ENCODE measurements at regions not wholly inside any gene's neighbourhood (a gene's known extent, or its start where the extent isn't known, plus 50 kb on each side); places are given as distances from the start of the nearest gene placed in this dataset.
"Not testable (repeated sequence)": the region's sequence is repeated elsewhere in the genome, so short reads cannot be mapped to it uniquely, and the experiment has no call there.

DNA sequence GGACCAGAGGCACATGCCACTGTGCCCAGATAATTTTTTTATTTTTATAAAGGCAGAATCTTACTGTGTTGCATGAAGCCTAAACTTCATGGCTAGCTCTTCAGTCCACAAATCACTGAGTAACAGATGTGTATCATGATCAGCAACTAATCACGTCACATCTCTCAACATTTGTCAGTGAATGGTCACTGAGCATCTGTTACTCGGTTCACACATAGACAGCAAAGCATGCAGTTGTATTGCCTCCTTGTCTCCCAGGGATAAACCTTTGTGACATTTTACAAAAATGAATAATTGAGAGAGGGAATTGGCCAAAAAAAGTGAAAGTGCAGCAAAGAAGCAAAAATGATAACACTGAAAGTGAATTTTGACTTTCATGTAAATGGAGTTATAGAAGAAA lies 85.9 kb upstream of the BTG1 start:
- DNase-seq (ENCODE audit: low spot score) = not testable (repeated sequence)

DNA sequence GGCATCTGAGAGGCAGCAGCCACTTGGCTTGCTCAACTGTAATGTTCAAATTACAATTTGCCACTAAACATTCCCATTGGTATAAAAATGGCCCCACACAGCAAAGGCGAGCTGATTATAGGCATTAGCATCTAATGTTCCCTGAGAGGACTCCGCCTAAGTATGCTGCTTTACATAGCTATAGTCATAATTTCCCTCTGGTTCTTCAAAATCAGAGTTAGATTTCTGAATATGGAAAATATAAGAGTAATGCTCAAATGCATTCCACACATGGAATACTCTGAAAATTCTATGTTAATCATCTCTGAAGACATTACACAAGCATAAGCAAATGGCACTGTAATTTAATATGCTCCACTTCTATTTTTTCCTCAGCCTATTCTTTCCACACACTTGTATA lies 83.7 kb upstream of the BTG1 start:
- no peak for DNase-seq (ENCODE audit: low spot score)

DNA sequence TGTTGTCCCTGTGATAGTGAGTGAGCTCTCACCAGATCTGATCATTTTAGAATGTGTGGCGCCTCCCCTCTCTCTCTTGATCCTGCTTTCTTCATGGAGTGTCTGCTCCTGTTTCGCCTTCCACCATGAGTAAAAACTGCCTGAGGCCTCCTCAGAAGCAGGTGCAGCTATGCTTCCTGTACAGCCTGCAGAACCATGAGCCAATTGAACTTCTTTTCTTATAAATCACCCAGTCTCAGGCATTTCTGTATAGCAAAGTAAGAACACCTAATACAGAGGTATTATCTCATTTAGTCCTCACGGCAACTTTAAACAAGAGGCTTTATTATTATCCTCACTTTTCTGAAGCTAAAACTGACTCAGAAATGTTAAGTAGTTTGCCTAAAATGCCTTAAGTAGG lies 81.3 kb upstream of the BTG1 start:
- DNase-seq (ENCODE audit: low spot score) = no peak

DNA sequence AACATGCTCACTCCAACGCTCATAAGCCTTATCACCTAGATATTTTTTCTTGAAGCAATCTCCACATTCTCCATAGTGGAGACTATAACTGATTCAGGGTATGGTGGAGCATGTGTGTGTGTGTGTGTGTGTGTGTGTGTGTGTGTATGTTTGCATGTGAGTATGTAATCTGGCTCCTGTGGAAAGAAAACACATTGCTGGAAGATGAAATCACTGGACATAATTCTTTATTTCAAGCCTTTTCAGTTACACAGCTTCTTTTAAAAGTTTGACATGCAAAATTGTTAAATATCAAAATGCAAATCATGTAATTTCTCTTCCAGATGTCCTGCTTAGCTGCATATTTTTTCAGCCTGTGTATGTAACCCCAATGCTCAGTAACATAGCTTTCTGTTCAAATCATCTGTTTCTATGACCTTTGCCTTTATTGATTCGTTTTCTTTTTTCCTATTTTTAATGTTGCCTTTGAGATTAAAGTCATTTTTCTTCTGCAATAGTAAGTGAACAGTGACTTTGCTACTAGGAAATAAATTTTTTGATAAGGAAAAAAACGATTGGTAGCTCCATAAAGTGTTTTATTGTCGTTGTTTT lies 80.5 kb upstream of the BTG1 start:
- DNase-seq (ENCODE audit: low spot score) = no peak

DNA sequence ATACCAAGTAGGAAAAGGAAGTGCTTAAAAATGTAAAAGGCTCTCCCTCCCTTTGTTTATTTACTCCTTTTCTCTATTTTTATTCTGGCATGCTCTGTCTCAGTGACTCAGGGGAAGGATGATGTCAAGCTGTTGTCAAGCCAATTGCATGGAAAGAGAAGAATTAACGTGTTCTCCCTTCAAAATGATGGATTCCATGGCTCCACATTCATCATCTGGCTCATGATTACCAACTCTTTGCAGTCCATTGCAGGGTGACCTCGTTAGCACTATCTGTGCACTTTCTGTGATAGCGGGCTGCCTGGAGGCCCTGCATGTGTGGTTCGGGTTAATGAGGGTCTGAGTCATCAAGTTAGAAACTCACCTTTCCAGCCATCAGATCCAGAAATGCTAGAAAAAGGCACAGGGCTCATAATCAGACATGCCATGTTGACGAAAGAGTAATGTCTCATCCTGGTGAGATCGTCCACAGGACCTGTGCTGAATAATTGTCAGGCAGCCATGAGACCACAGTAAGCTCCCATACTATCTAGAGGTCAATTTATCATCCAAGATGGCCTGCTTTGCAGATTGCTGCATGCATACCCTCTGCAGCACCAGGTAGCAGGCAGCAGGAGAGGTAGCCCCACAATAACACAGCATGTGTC lies 79.2 kb upstream of the BTG1 start:
- no peak for DNase-seq (ENCODE audit: low spot score)

DNA sequence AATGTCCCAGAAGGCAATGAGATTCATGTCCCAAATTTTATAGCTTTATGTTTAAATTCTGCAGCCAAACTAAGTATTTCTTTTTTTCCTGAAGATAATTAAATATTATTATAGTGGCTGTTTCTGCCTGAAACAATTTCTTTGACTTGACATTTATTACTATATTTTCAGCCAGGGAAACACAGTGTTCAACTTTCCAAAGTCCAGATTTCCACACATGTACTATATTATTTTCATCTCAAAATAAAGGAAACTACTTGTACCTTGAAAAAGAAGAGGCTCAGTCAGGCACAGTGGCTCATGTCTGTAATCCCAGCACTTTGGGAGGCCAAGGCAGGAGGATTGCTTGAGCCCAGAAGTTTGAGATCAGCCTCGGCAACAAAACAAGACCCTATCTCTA lies 77.8 kb upstream of the BTG1 start:
- no peak for DNase-seq (ENCODE audit: low spot score)

DNA sequence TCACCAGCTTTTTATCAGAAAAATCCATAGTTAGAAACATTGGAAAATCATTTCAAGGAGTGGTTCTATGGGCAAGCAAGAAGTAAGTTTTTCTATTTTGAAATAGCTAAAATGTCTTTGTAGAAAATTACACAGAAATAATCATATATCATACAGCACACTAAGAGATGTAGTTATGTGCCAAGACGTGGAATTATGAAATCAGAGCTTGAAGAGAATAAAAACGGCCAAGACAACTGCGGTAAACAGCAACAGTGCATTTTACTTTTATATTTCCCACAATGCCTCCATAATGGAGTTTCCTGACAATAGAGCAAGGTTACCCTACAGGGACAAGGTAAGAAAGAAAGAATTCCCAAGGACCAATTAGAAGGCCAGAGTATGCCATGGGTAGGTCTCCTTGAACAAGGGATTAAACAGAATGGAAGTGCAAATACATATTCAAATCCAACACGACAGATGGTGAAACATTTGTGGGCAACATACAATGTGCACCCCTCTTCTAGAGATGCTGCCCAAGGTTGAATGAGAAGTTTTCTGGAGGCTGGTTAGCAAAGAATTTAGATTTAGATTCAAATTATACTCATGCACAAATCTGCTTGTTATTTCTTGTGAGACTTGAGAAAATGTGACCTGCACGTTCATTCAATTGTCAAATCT lies 76.1 kb upstream of the BTG1 start:
- no peak for DNase-seq (ENCODE audit: low spot score)

DNA sequence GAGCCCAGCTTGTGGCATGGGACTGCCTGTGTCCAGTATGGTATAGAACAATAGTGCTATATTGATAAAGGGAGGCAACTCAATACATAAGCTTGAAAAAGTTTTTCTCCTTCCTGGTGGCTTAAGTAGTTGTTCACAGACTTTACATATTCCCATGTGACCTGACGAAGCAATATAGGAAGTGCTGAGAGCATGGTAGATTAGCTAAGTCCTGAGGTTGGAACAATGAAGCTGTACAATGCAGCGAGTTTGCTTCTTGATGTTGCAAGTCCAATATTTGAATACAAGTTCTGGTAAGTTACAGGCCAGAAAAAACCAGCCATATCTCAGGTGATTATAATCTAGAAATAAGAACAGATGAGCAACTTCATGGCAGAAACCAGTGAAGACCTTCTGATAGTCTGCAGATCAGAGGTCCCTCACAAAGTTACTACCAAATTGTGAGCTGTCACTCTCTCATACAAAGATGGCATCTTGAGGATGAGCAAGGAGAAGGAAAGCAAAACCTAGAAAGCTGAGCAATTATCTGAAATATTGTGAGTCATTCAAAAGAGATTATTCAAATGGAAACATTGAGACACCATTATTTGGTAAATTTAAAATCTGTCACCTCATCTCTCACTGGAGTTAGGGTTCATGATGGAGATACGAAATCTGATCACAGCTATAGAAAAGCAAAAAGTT lies 72.9 kb upstream of the BTG1 start:
- DNase-seq (ENCODE audit: low spot score) = no peak

DNA sequence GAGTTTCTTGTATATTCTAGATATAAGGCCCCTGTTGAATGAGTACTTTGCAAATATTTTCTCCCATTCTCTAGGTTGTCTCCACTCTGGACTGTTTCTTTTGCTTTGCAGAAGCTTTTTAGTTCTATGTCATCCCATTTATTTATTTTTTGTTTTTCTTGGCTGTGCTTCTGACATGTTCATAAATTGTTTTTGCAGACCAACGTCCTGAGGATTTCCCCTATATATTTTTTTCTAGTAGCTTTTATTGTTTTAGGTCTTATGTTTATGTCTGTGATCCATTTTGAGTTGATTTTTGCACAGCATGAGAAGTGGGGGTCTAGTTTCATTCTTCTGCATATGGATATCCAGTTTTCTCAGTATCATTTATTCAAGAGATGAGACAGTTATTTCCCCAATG lies 70.4 kb upstream of the BTG1 start:
- DNase-seq (ENCODE audit: low spot score) = no peak

DNA sequence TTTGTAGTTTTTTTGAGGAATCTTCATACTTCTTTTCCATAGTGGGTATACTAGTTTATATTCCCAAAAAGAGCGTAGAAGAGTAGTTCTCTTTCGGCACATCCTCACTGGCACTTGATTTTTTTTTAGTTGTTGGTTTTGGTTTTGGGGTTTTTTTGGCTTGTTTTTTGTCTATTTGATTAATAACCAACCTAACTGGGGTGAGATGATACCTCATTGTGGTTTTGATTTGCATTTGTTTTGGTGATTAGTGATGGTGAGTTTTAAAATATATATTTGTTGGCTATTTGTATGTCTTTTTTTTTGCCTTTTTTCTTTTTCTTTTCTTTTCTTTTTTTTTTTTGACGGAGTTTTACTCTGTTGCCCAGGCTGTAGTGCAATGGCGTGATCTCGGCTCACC lies 69.7 kb upstream of the BTG1 start:
- DNase-seq (ENCODE audit: low spot score) = no peak

DNA sequence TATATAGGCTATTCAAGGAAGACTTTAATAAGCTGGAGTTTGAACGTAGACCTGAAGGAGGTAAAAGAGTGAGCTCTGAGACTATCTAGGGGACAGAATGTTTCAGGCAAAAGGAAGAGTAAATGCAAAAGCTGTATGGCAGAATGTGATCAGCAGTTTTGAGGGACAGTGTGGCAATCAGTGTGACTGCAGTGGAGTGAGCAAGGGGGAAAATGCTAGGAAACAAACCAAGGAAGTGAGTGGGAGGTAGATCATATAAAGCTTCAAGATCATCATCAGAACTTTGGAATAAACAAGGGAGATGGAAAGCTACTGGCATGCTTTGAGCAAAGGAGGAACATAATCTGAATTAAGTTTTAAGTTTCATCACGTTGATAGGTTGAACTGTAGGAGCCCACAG lies 67.5 kb upstream of the BTG1 start:
- DNase-seq (ENCODE audit: low spot score) = no peak

DNA sequence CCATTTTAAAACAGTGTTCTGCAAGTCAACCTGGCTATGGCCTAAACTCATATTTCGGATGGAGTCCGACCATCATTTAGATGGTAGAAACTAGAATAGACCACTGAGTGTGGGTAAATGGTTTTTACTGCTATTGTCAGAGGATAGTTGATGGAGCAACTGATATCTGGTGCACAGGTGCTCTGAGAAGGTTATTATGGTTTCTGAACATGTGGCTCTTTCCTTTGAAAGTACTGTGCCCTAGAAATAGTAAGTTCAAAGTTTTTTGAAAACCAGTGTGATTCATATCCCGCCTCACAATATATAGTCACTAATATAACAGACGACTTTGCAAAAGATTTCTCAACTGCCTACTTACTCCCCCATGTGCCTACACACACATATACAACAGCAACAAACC lies 64.4 kb upstream of the BTG1 start:
- DNase-seq (ENCODE audit: low spot score) = no peak

DNA sequence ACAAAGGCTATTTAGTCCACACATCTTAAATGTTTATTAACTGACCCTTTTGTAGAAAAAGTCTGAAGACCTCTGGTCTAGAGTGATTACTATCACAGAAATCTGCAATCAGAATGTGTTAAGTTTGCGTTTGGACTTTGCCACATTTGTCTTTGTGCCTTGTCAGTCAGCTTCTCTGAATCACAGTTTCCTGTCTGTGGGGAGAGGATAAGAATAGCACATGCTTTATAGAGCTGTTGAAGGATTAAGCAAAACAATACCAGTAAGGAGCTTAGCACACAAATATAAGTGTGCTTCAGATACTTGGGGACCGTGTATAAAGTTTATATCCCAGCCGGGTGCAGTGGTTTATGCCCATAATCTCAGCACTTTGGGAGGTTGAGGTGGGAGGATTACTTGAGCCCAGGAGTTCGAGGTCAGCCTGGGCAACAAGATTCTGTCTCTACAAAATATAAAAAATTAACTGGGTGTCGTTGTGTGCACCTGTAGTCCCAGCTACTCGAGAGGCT lies 63.0 kb upstream of the BTG1 start:
- DNase-seq (ENCODE audit: low spot score) = peak; percentile 5

DNA sequence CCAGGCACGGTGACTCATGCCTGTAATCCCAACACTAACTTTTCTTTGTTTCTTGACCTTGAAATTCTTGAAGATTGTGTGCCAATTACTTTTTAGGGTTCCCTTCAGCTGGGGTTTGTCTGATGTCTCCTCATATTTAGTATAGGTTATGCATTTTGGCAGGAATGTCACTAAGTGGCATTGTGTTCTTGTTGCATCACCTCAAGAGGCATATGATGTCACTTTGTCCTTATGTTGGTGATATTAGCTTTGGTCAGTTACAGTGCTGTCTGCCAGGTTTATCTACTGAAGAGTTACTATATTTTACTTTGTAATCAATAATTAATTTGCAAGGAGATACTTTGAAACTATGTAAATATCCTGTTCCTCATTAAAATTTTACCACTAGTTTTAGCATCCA lies 61.0 kb upstream of the BTG1 start:
- DNase-seq (ENCODE audit: low spot score) = no peak

DNA sequence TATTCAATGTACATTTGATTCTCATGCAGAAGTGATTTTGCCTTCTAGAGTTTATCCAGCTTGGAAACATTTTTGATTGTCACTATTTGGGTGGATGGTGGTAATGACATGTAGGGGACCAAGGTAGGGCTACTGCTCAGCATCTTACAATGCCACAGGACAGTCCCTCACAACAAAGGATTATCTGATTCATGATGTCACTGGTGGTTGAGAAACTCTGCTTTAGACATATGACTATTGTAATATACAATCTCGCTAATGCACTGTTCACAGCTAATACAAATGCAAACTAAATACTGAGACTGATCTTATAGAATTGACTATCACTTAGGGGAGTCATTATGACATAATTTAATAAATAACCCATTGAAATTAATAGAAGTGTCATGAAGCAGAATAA lies 60.4 kb upstream of the BTG1 start:
- DNase-seq (ENCODE audit: low spot score) = no peak

DNA sequence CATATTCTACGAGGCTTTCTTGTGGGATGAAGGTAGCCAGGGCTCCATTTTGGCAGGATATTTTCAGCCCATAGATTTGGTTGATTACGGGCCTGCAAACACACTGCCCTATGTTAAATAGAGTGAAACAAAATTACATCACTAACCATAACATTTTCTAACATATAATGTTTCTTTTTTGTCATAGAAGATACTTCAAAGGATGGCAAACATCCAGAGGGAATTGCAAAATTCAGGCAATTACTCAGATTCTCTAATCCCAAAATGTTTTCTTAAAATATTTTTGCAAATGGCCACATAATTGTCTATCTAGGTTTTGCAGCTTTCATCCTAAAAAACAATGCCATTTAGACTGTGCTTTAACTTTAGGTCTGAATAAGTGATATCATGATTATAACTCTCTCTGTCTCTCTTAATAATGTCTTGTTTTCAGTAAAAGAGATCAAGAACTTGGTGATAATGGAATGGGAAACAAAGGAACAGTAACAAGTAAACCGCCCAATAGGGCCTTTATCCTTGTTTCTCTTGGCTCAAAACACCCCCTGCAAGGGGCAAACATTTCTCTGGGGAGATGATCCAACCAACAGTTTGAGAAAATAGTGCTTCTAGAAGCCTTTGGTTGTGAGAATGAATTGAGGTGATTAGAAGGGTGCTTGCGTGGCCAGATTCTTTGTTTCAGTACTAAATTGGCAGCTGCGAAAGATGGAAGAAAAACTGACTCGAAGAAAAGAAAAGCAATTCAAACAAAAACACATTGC lies 54.4 kb upstream of the BTG1 start:
- no peak for DNase-seq (ENCODE audit: low spot score)

DNA sequence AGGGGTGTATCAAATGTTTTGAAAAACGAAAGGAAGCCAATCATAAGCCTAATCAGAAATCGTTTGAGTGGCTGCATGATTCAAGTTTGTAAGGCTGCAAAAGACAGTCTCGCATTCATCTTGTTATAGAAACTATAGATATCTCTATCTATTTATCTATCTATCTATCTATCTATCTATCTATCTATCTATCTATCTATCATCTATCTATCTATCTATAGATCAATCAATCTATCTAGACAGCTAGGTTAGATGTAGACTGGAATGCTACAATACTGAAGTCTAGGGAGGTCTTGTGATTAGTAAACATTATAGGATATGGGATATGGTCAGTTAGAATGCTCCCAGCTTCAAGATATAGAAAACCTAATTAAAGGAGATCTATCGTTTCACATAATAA lies 52.2 kb upstream of the BTG1 start:
- no peak for DNase-seq (ENCODE audit: low spot score)

DNA sequence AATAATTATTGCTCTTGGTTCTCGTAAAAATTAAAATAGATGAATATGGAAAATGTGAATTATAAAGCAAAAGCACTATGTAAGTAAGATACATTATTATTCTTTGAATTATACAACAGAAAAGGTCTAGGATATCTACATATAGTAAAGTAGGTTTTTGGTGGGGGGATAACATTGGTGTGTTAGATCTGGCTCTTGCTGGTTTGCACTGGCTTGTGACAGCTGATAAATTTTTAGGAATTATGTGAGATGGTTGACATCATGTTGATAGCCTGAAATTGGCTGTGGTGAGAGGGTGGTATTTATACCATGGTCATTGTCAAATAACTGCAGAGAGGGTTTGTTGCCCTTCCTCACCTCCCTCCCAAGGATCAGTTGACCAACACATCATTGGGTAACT lies 50.7 kb upstream of the BTG1 start:
- DNase-seq (ENCODE audit: low spot score) = no peak

Measured in COLO829 (cell line).